ENCODE measurements at regions not wholly inside any gene's neighbourhood (a gene's known extent, or its start where the extent isn't known, plus 50 kb on each side); places are given as distances from the start of the nearest gene placed in this dataset.
"Not testable (repeated sequence)": the region's sequence is repeated elsewhere in the genome, so short reads cannot be mapped to it uniquely, and the experiment has no call there.

- no peak overlapping the region for H3K4me3 Mint-ChIP-seq
- WGBS (ENCODE audit: insufficient coverage), result no CpG with 5 or more reads among the region's 2 CpGs
- intact Hi-C loops (cut with micrococcal nuclease), result no loop called here
- Histone ChIP-seq H4K20me1 (ENCODE audit: insufficient read depth, low read length) (no peaks in the 10 kb centered on the region), H3K27me3 (ENCODE audit: control insufficient read depth in 2 of 2, insufficient read depth in 2 of 2, low read length in 2 of 2) (no peaks in the 10 kb centered on the region), H3K4me2 (replicated peaks; ENCODE audit: extremely low read depth, low read length, poor library complexity, severe bottlenecking) (no peak overlapping the region), H2AFZ (ENCODE audit: insufficient read depth, low read depth, low read length, poor library complexity, severe bottlenecking) (no peak overlapping the region), H3K27ac (ENCODE audit: low read depth in 1 of 2, low read length in 2 of 2) (no peak overlapping the region), H3K4me3 (replicated peaks in 1 of 3; ENCODE audit: low read depth in 2 of 3, low read length in 3 of 3) (no peak overlapping the region), H3K9ac (ENCODE audit: insufficient read depth, low read length, poor library complexity, severe bottlenecking) (no peak overlapping the region), H3K4me1 (ENCODE audit: control insufficient read depth in 1 of 2, insufficient read depth in 2 of 2, low read length in 2 of 2) (no peaks in the 10 kb centered on the region), H3K36me3 (replicated peaks in 1 of 2; ENCODE audit: control insufficient read depth in 1 of 2, insufficient read depth in 2 of 2, low read length in 2 of 2) (no peaks in the 10 kb centered on the region), H3K79me2 (ENCODE audit: insufficient read depth, low read length) (no peaks in the 10 kb centered on the region), H3K9me3 (replicated peaks in 1 of 2; ENCODE audit: control insufficient read depth in 1 of 2, insufficient read depth in 1 of 2, low read length in 2 of 2) (peaks cover 0 to 8% of the 10 kb centered on the region in 2 donors)
- no peak overlapping the region for H3K27ac Mint-ChIP-seq
- no peaks in the 10 kb centered on the region for H3K4me1 Mint-ChIP-seq
- peaks cover 0 to 6% (median 1%) of the 10 kb centered on the region in 7 donors for H3K9me3 Mint-ChIP-seq
- no peaks in the 10 kb centered on the region for H3K36me3 Mint-ChIP-seq
- no peak for DNase-seq
- TF ChIP-seq CTCF (IDR thresholded peaks at IDR 0.05), result no peak
- peaks cover 0 to 1% (median 0%) of the 10 kb centered on the region in 3 donors for H3K27me3 Mint-ChIP-seq (ENCODE audit: low read depth in 3 of 3)
Measured at GRCh38 chrX:25432396-25432795, 416.6 kb upstream of the ARX start.

GRCh38 chrX:25427873-25428555, 412.2 kb upstream of the ARX start:
- Histone ChIP-seq H4K20me1 (ENCODE audit: insufficient read depth, low read length) (no peaks in the 10 kb centered on the region), H3K27me3 (ENCODE audit: control insufficient read depth in 2 of 2, insufficient read depth in 2 of 2, low read length in 2 of 2) (no peaks in the 10 kb centered on the region), H3K9me3 (replicated peaks in 1 of 2; ENCODE audit: control insufficient read depth in 1 of 2, insufficient read depth in 1 of 2, low read length in 2 of 2) (peaks cover 0 to 15% of the 10 kb centered on the region in 2 donors), H3K27ac (ENCODE audit: low read depth in 1 of 2, low read length in 2 of 2) (no peak overlapping the region), H3K9ac (ENCODE audit: insufficient read depth, low read length, poor library complexity, severe bottlenecking) (no peak overlapping the region), H2AFZ (ENCODE audit: insufficient read depth, low read depth, low read length, poor library complexity, severe bottlenecking) (no peak overlapping the region), H3K36me3 (replicated peaks in 1 of 2; ENCODE audit: control insufficient read depth in 1 of 2, insufficient read depth in 2 of 2, low read length in 2 of 2) (no peaks in the 10 kb centered on the region), H3K4me1 (ENCODE audit: control insufficient read depth in 1 of 2, insufficient read depth in 2 of 2, low read length in 2 of 2) (no peaks in the 10 kb centered on the region), H3K4me3 (replicated peaks in 1 of 3; ENCODE audit: low read depth in 2 of 3, low read length in 3 of 3) (no peak overlapping the region), H3K79me2 (ENCODE audit: insufficient read depth, low read length) (no peaks in the 10 kb centered on the region), H3K4me2 (replicated peaks; ENCODE audit: extremely low read depth, low read length, poor library complexity, severe bottlenecking) (no peak overlapping the region)
- no peaks in the 10 kb centered on the region for H3K36me3 Mint-ChIP-seq
- intact Hi-C loops (cut with micrococcal nuclease), result no loop called here
- H3K27me3 Mint-ChIP-seq (ENCODE audit: low read depth in 3 of 3), result peaks cover 0 to 1% (median 0%) of the 10 kb centered on the region in 3 donors
- WGBS (ENCODE audit: insufficient coverage), result 60% methylated on average over 1 of the region's 10 CpGs
- H3K4me1 Mint-ChIP-seq, result no peaks in the 10 kb centered on the region
- DNase-seq, result no peak
- H3K4me3 Mint-ChIP-seq, result no peak overlapping the region
- no peak for TF ChIP-seq CTCF (IDR thresholded peaks at IDR 0.05)
- peaks cover 0 to 16% (median 6%) of the 10 kb centered on the region in 7 donors for H3K9me3 Mint-ChIP-seq
- H3K27ac Mint-ChIP-seq, result no peak overlapping the region

GRCh38 chrX:25404163-25404562, 388.4 kb upstream of the ARX start:
- intact Hi-C loops (cut with micrococcal nuclease); H3K27ac Mint-ChIP-seq; H3K4me1 ChIP-seq (ENCODE audit: control insufficient read depth in 1 of 2, insufficient read depth in 2 of 2, low read length in 2 of 2); DNase-seq; H3K27ac ChIP-seq (ENCODE audit: low read depth in 1 of 2, low read length in 2 of 2); H3K4me2 ChIP-seq (replicated peaks; ENCODE audit: extremely low read depth, low read length, poor library complexity, severe bottlenecking); H3K27me3 ChIP-seq (ENCODE audit: control insufficient read depth in 2 of 2, insufficient read depth in 2 of 2, low read length in 2 of 2); H3K27me3 Mint-ChIP-seq (ENCODE audit: low read depth in 3 of 3); H3K36me3 Mint-ChIP-seq; H3K36me3 ChIP-seq (replicated peaks in 1 of 2; ENCODE audit: control insufficient read depth in 1 of 2, insufficient read depth in 2 of 2, low read length in 2 of 2); H4K20me1 ChIP-seq (ENCODE audit: insufficient read depth, low read length); H3K4me1 Mint-ChIP-seq; H3K4me3 Mint-ChIP-seq; H3K4me3 ChIP-seq (replicated peaks in 1 of 3; ENCODE audit: low read depth in 2 of 3, low read length in 3 of 3); H2AFZ ChIP-seq (ENCODE audit: insufficient read depth, low read depth, low read length, poor library complexity, severe bottlenecking); H3K9ac ChIP-seq (ENCODE audit: insufficient read depth, low read length, poor library complexity, severe bottlenecking); H3K79me2 ChIP-seq (ENCODE audit: insufficient read depth, low read length); H3K9me3 ChIP-seq (replicated peaks in 1 of 2; ENCODE audit: control insufficient read depth in 1 of 2, insufficient read depth in 1 of 2, low read length in 2 of 2): not testable (repeated sequence)
- 80% methylated on average over 2 of the region's 11 CpGs for WGBS (ENCODE audit: insufficient coverage)
- H3K9me3 Mint-ChIP-seq, result peaks cover 0 to 13% (median 3%) of the 10 kb centered on the region in 7 donors

Data from CD14-positive monocyte (primary cell).